GM12872 (cell line): ENCODE measurements at regions not wholly inside any gene's neighbourhood (a gene's known extent, or its start where the extent isn't known, plus 50 kb on each side); places are given as distances from the start of the nearest gene placed in this dataset.

Source experiments
- CTCF ChIP-seq: IDR thresholded peaks from 3 replicates; pipeline ENCODE4 v1.5.1; 2011; ENCODE audit warnings: low read depth, mild to moderate bottlenecking, low read length, moderate library complexity; ENCODE audit not compliant: insufficient read depth

GRCh38 chr5:97600486-97600885 is 417.4 kb upstream of the RIOK2 start:
- no peak for TF ChIP-seq CTCF

GRCh38 chr5:97601651-97602050 is 418.6 kb upstream of the RIOK2 start:
- TF ChIP-seq CTCF, result no peak

- TF ChIP-seq CTCF, result no peak
Observed at GRCh38 chr5:97606531-97606930, 423.5 kb upstream of the RIOK2 start.

- no peak for TF ChIP-seq CTCF
Observed at GRCh38 chr5:97608501-97608900, 425.5 kb upstream of the RIOK2 start.

- no peak for TF ChIP-seq CTCF
Observed at GRCh38 chr5:97618721-97619120, 435.7 kb upstream of the RIOK2 start.

- TF ChIP-seq CTCF, result no peak
Observed at GRCh38 chr5:97623441-97623840, 440.4 kb upstream of the RIOK2 start.

- no peak for TF ChIP-seq CTCF
Observed at GRCh38 chr5:97624886-97625285, 441.8 kb upstream of the RIOK2 start.

- TF ChIP-seq CTCF, result no peak
Observed at GRCh38 chr5:97627272-97627671, 444.2 kb upstream of the RIOK2 start.
